Neural progenitor cell (in vitro differentiated cells): ENCODE measurements at regions not wholly inside any gene's neighbourhood (a gene's known extent, or its start where the extent isn't known, plus 50 kb on each side); places are given as distances from the start of the nearest gene placed in this dataset.

ENCODE experiments used
- EZH2 ChIP-seq: fragments of 200-600 bp; sonication (generic); IDR thresholded peaks from 2 replicates; pipeline ENCODE4 v1.6.1; 2017; ENCODE audit warnings: antibody characterized with exemption, mild to moderate bottlenecking, moderate library complexity
- EZH2phosphoT487 ChIP-seq: fragments of 200-600 bp; sonication (generic); IDR thresholded peaks from 2 replicates; pipeline ENCODE4 v1.6.1; 2017; ENCODE audit warnings: antibody characterized with exemption
- TF ChIP-seq, protein P1 (sequence below): fragments of 200-600 bp; sonication (generic); IDR thresholded peaks from 2 replicates; pipeline ENCODE4 v1.5.1; 2017; ENCODE audit warnings: antibody characterized with exemption, mild to moderate bottlenecking

DNA sequence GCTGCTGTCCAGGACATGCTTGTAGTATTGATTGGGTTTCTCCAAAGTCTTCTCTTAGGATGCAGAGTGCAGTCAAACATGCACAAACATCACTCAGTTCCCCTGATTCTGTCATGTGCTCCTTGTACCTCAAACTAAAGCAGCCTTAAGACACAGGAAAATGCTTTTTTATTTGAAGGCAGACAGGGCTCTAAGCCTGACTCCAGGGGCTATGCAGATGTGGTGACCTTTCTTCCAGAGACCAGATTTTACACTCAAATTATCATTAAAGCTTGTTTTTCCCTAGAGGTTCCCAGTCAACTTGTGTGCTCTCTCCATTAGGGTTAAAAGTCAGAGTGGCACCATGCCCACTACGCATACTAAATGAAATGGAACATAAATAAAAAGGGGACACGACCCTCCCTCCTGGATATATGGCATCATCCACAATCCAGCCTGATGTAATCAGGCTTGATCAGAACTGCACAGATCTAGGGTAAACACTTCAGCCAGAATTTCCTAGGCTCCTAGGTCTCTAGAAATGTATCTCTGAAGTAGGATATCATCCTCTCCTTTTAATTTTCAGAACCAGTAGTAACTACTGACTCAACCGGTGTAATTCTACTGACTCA, 771.1 kb downstream of the NR2F1-AS1 start:
- TF ChIP-seq, protein P1, sequence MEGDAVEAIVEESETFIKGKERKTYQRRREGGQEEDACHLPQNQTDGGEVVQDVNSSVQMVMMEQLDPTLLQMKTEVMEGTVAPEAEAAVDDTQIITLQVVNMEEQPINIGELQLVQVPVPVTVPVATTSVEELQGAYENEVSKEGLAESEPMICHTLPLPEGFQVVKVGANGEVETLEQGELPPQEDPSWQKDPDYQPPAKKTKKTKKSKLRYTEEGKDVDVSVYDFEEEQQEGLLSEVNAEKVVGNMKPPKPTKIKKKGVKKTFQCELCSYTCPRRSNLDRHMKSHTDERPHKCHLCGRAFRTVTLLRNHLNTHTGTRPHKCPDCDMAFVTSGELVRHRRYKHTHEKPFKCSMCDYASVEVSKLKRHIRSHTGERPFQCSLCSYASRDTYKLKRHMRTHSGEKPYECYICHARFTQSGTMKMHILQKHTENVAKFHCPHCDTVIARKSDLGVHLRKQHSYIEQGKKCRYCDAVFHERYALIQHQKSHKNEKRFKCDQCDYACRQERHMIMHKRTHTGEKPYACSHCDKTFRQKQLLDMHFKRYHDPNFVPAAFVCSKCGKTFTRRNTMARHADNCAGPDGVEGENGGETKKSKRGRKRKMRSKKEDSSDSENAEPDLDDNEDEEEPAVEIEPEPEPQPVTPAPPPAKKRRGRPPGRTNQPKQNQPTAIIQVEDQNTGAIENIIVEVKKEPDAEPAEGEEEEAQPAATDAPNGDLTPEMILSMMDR: no peak
- TF ChIP-seq EZH2: no peak
- no peak for TF ChIP-seq EZH2phosphoT487
